ENCODE measurements at regions not wholly inside any gene's neighbourhood (a gene's known extent, or its start where the extent isn't known, plus 50 kb on each side); places are given as distances from the start of the nearest gene placed in this dataset.

DNA sequence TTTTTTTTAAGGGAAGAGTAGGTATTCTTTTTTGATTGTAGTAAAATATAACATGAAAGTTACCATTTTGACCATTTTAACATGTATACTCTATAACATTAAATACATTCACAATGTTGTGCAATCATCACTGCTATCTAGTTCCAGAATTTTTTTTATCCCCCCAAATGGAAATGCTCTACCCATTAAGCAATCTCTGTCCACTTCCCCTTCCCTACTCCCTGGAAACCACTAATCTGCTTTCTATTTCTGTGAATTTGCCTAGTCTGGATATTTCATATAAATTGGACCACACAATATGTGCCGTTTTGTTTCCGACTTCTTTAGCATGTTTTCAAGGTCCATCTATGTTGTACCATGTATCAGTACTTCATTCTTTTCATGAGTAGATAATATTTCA, 429.5 kb downstream of the TLE1 start:
- no peak for DNase-seq (ENCODE audit: low read depth in 2 of 2)

DNA sequence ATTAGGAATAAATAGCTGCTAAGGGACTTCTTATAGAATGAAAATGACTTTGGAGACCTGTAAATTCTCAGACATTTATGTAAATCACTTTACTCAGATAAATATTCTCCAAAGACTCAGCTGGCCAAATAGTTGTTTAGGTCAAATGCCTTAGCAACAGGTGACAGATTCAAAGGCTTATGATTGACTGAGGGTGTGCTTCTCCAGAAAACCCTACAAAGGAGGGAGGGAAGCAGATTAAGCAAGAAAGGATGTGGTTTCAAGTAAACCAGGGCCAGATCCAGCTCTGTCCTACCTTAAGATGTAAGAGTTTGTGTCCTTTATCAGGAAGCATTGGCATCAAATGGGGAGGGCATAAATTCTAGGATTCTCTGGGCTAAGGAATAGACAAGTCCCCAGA, 433.0 kb downstream of the TLE1 start:
- DNase-seq (ENCODE audit: low read depth in 2 of 2), result no peak

- no peak for DNase-seq (ENCODE audit: low read depth in 2 of 2)
Observed at GRCh38 chr9:81250606-81251005, 438.7 kb downstream of the TLE1 start.

DNA sequence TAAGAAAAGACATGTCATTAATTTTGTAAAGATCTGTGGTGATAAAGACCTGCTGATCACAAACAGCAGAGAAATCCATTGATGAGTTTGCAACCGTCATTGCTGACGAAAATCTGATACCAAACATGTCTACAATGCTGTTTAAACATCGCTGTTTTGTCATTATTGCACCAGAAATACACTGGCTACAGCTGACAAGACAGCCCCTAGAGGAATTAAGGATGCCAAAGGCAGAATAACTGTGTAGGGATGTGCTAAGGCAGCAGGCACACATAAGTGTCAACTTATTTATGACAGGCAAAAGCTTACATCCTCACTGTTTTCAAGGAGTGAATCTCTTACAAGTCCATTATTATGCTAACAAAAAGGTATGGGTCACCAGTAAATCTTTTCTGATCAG, 439.3 kb downstream of the TLE1 start:
- DNase-seq (ENCODE audit: low read depth in 2 of 2), result no peak

GRCh38 chr9:81245254-81245956, 443.9 kb downstream of the TLE1 start:
- DNase-seq (ENCODE audit: low read depth in 2 of 2), result no peak

DNA sequence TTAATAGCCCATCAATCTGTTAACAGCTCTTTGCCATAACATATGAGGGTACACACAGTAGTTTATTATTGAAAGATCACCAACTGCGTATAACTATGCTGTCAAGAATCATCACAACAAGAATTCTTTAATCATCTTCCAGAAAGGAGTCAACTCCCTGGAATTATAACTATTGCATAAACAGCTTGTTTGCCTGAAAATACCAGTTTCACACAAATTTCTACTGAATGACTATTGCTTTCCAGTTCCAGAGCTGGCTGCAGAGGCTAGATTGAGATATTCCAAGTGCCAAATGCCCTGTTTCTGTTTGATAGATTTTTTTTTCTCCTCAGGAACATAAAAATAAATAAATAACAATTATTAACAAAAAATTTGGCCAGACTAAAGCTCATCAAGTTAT, 444.7 kb downstream of the TLE1 start:
- DNase-seq (ENCODE audit: low read depth in 2 of 2), result no peak

DNA sequence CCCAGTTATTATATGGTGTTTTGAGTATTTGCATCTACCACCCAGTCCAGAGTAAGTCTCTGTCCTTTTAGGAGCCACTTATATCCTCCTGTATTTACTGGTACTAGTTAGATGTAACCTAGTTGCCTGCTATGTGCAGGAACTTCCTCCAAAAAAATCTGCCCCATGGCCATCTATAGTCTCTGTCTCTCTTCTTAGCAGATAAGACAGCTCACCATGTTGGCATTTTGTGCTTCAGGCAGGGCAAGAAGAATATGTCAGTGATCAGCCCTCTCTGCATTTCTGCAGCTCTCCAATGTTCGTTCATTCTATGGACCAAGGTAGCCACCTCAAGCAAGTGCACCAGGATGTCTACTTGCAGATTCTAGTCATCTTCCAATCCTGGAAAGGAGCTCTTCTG, 446.5 kb downstream of the TLE1 start:
- DNase-seq (ENCODE audit: low read depth in 2 of 2), result no peak

GRCh38 chr9:81239388-81239787, 450.0 kb downstream of the TLE1 start:
- DNase-seq (ENCODE audit: low read depth in 2 of 2), result no peak

DNA sequence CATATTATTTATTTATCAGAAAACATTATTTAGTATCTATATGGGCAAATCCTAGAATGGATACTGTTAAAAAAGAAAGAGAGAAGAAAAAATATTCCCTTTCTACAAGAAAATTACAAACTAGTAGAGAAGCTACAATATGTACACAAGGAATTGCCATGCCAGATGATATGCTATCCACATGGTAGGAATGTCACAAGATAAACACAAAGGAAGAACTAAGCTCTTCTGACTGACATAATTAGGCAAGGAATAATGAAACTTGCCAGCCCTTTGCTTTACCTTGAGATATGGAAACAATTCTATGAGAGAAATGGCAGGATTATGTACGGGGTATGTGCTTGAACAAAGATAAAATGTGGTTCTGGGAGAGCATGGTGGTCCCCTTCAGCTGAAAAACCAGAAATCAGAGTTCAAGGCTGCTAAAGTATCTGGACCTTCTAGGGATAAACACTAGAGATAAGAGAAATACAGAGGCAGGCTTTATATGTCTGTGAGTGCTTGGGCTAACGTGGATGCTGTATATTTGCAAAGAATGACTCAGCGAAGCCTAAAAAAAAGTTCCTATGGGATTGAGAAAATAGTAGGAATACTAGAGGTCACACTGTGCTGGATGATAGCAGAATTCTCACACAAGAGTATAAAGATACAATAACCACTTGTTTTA, 451.6 kb downstream of the TLE1 start:
- DNase-seq (ENCODE audit: low read depth in 2 of 2), result no peak

DNA sequence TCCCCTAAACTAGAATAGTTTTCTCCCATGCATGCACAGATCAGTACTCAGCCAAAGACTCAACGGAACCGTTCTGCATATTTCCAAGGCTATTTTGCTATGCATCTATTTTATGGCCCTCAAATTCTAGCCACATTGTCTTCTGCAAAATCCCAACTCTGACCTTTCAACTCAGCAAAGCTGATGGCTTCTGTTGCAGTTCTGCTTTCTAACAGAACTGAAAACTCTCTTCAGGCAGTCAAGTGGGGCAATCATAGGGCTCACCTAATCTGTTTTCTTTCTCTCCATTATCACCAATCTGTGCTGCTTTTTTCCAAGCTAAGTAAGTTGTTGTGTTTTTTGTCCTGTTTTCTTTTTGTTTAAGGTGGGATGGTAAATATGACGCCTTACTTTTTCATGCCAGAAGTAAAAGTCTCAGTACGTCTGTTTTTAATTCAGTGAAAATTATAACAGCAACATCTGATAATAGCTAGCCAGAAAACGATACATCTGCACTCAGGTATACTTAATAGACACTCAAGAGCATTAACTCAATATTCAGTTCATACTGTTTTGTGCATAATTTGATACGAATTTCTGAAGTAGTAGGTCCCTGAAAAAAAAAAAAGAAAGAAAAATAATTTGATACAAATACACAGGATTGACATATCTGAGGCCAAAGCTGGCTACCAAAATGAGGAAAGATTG, 454.3 kb downstream of the TLE1 start:
- DNase-seq (ENCODE audit: low read depth in 2 of 2), result no peak

GRCh38 chr9:81231011-81231410, 458.3 kb downstream of the TLE1 start:
- no peak for DNase-seq (ENCODE audit: low read depth in 2 of 2)

- DNase-seq (ENCODE audit: low read depth in 2 of 2), result no peak
Observed at GRCh38 chr9:81227507-81228245, 461.7 kb downstream of the TLE1 start.

- DNase-seq (ENCODE audit: low read depth in 2 of 2), result no peak
Observed at GRCh38 chr9:81225596-81225995, 463.8 kb downstream of the TLE1 start.

DNA sequence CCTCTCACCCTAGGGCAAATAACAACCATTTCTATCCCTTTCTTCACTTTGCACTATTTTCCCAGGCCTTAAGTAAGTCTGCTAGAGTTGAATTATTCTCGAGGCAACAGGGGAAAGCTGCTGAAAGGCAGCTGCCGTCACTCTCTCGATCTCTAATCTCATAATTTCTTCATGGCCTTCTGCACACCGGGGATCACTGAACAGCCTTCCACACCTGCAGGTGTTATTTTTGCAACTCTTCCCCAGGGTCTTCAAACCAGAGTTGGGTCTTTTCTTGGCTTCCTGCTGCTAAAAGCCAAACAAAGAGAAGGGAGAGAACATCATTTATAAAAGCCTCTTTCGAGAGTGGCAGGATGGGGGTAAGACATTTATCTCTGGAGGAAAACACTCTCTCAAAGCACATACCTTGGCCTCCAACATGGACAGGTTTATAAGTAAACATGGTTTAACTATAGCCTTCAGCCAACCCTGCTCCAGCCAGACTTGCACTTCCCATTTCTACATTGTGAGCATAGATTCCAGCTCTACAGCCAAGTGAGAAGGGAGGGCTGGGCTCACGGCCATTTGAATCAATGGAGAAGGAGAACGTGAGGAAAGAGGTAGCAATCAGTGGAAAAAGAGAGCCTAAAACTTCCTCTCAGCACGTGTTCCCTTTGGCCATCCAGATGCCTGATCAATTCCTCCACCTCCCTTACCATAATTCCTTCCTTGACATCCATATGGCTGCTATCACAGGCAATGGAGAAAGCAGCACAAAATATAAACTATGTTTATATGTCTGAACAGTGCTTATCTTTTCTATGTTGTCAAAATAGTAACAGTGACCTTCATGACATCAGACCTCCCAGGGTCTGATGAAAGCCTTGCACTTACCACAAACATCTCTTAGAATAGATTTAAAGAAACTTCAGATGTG, 464.9 kb downstream of the TLE1 start:
- DNase-seq (ENCODE audit: low read depth in 2 of 2), result no peak

- DNase-seq (ENCODE audit: low read depth in 2 of 2), result no peak
Observed at GRCh38 chr9:81214975-81215374, 474.4 kb downstream of the TLE1 start.

DNA sequence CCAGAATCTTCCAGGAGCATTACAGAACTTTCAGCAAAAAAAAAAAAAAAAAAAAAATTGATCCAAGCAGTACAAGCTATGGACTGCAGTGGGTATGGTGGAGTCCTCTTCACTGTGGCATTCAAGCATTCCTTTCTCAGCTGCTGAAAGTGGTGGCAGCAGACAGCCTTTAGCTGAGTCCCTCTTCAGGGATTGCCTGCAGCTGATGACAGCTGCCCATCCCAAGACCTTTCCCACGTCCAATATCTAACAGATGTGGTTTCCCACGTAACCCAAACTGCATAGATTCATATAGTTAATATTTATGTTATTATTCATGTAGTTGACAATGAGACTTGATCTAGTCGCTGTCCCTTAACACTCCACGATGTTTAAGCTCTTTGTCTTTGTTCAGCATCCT, 475.9 kb downstream of the TLE1 start:
- DNase-seq (ENCODE audit: low read depth in 2 of 2), result no peak

- DNase-seq (ENCODE audit: low read depth in 2 of 2), result no peak
Observed at GRCh38 chr9:81211741-81212140, 477.6 kb downstream of the TLE1 start.

DNA sequence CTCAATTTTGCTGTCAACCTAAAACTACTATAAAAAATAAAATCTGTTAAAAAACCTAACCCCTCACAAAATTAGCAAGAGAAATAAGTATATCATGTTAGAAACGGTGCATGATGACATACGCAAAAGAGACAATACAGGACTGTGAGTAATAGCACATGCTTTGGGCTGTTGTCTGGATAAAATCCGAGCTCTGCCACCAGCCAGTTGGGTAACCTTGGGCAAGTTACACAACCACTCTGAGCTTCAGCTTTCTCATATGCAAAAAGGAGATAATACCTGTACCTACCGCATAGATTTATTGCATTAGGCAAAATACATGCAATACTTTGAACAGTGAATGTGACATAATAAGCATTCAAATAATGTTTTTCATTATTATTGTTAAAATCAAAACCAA, 481.7 kb downstream of the TLE1 start:
- DNase-seq (ENCODE audit: low read depth in 2 of 2), result no peak

DNA sequence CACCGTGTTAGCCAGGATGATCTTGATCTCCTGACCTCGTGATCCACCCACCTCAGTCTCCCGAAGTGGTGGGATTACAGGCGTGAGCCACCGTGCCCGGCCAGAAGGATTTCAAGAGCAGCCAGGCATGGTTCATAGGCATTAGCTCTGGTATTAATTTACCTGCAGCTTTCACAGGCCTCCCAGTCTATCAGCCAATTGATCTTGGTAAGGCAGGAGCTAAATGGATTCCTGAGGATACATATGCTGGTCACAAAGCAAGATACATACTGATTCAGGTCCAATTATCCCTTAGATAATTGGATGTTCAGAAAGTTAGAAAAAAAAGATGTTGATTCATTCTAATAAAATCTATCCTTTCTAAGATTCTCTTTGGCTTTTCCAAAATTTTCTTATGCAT, 487.1 kb downstream of the TLE1 start:
- no peak for DNase-seq (ENCODE audit: low read depth in 2 of 2)

DNA sequence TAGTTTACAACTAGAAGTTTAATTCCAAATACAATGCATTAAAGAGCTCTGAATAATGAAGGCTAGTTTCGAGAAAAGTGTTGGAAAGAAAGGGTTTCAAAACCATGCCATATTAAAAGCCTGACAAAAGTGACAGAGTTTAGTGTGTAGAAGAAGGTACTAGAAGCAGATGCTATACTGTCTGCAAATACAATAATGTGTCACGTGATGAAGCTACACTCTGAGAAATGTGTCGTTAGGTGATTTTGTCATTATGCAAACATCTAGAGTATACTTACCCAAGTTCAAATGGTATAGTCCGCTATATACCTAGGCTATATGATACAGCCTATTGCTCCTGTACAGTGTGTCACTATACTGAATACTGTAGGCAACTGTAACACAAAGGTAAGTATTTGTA, 494.1 kb downstream of the TLE1 start:
- DNase-seq (ENCODE audit: low read depth in 2 of 2), result no peak

Data from stimulated activated CD8-positive, alpha-beta memory T cell treated with anti-CD3 and anti-CD28 coated beads, Interleukin-7, amount 100 ng/mL, for 4 hours (primary cell).